BLaER1 treated with 17β-estradiol and CSF1 and Interleukin-3, amounts not matched to agents 10 nM and 100 nM (cell line): ENCODE measurements at regions not wholly inside any gene's neighbourhood (a gene's known extent, or its start where the extent isn't known, plus 50 kb on each side); places are given as distances from the start of the nearest gene placed in this dataset.

ENCODE experiments used
- H3K27ac ChIP-seq, 11 experiments: shearing (Covaris generic); formaldehyde crosslinking; 2 replicates each; pipeline ENCODE4 v1.8.1; 2022
- H3K27me3 ChIP-seq, 11 experiments: shearing (Covaris generic); formaldehyde crosslinking; 2 replicates each; pipeline ENCODE4 v1.8.1; 2022
- H3K36me3 ChIP-seq, 11 experiments: shearing (Covaris generic); formaldehyde crosslinking; 2 replicates each; pipeline ENCODE4 v1.8.1; 2022
- H3K4me1 ChIP-seq, 10 experiments: shearing (Covaris generic); formaldehyde crosslinking; 2 replicates each; pipeline ENCODE4 v1.8.1; 2022
- H3K4me2 ChIP-seq, 11 experiments: shearing (Covaris generic); formaldehyde crosslinking; 2 replicates each; pipeline ENCODE4 v1.8.1; 2022
- H3K4me3 ChIP-seq, 10 experiments: shearing (Covaris generic); formaldehyde crosslinking; 2 replicates each; pipeline ENCODE4 v1.8.1; 2022
- H3K9ac ChIP-seq, 11 experiments: shearing (Covaris generic); formaldehyde crosslinking; 2 replicates each; pipeline ENCODE4 v1.8.1; 2022
- H3K9me3 ChIP-seq, 11 experiments: shearing (Covaris generic); formaldehyde crosslinking; replicated peaks in 1 of 11; 2 replicates each; pipeline ENCODE4 v1.8.1; 2022
- H4K20me1 ChIP-seq, 11 experiments: shearing (Covaris generic); formaldehyde crosslinking; 2 replicates each; pipeline ENCODE4 v1.8.1; 2022
- Cebpa-rat ChIP-seq, 11 experiments: shearing (Covaris generic); IDR thresholded peaks; 2 replicates each; pipeline ENCODE4 v1.8.1; 2022

DNA sequence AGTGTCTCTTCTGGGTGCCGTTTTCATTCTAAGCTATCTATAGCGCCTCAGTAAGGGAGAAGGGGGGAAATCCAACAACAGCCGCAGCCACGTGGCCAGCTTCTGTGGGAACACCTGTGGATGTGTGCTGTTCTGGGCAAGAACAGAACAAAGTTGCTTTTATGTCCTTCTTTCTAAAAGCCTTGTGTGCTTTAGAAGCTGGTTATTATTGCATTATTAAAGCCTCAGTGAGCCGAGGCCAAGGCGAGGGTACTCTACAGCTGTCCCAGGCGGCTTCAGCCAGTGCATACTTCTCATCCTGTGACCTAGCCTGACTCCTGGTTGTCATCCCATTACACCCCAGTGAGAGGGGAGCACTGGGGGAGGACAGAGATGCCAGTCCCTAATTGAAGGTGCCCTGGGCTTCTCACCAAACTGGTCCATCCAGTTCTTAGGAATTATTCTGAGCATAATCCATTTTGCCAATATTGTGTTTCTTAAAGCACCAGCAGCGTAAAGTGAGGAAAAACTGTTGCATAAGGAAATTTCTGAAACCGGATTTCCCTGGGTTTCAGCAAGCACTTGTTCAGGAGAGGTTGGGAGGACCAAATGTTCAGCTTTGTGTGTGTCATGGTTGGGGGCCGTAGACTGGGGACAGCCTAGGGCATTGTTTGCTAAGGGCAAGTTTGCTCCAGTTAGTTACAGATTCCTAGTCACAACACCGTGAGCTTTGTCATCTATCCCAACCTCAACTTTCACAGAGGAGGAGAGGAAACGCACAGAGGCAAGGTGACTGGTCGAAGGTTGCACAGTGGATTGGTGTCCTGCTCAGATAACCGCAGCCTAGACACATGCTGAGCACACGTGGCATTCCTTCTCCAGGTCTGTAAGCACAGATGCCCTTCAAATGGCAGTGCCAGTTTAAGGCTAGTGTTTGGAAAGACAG, 61.0 kb upstream of the ATP1A1 start:
- H3K9me3 ChIP-seq: no peaks in the 10 kb centered on the region
- H3K27me3 ChIP-seq: no peaks in the 10 kb centered on the region
- no peak overlapping the region for H3K4me2 ChIP-seq
- no peaks in the 10 kb centered on the region for H3K36me3 ChIP-seq
- TF ChIP-seq Cebpa-rat (IDR thresholded peaks at IDR 0.05): no peak
- H3K9ac ChIP-seq: no peak overlapping the region
- H4K20me1 ChIP-seq: no peaks in the 10 kb centered on the region
- H3K4me1 ChIP-seq: peaks cover 0 to 12% (median 9%) of the 10 kb centered on the region in 10 experiments; a peak in 10 of 20 replicates
- no peak overlapping the region for H3K4me3 ChIP-seq
- H3K27ac ChIP-seq: no peak overlapping the region

DNA sequence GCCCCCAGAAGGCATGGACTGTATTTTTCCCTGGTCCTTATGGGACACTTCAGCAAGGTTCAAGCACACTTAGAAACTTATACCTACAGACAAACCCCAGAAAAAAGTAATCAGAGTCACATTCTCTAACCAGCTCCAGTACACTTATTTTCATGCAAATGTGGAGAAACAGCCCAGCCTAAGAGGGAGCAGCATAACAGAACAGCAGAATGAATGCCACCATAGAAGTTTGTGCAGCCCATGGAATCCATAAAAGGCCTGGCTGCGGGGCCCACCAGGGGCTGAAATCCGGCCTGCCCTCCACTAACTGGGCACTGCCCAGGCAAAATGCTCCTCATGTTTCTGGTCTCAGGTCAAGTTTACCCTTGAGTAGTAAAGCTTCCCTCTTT, 60.4 kb upstream of the ATP1A1 start:
- no peak overlapping the region for H3K4me2 ChIP-seq
- no peak overlapping the region for H3K27ac ChIP-seq

DNA sequence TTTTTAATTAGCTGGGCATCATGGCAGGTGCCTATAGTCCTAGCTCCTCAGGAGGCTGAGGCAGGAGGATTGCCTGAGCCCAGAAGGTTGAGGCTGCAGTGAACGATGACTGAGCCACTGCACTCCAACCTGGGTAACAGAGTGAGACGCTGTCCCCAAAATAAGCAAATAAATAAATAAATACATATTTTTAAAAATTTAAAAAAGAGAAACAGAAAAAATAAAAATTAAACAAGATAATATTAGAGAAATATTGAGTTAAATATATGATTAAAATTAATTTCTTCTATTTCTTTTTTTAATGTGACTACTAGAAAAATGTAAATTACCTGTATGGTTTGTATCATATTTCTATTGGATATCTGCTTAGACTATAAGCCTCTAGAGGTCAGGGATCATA, 59.3 kb upstream of the ATP1A1 start:
- Histone ChIP-seq H3K9ac (no peak overlapping the region), H3K4me3 (no peak overlapping the region), H3K4me2 (no peak overlapping the region), H3K27me3 (no peaks in the 10 kb centered on the region), H4K20me1 (no peaks in the 10 kb centered on the region), H3K4me1 (peaks cover 0 to 12% (median 9%) of the 10 kb centered on the region in 10 experiments; a peak in 10 of 20 replicates), H3K27ac (no peak overlapping the region), H3K9me3 (no peaks in the 10 kb centered on the region), H3K36me3 (no peaks in the 10 kb centered on the region)
- TF ChIP-seq Cebpa-rat (IDR thresholded peaks at IDR 0.05): no peak

More for the DNA sequence above, 60.4 kb upstream of the ATP1A1 start:
- Histone ChIP-seq H3K4me1 (peaks cover 0 to 12% (median 9%) of the 10 kb centered on the region in 10 experiments; a peak in 10 of 20 replicates), H4K20me1 (no peaks in the 10 kb centered on the region), H3K4me3 (no peak overlapping the region), H3K9ac (no peak overlapping the region), H3K9me3 (no peaks in the 10 kb centered on the region), H3K27me3 (no peaks in the 10 kb centered on the region), H3K36me3 (no peaks in the 10 kb centered on the region)
- no peak for TF ChIP-seq Cebpa-rat (IDR thresholded peaks at IDR 0.05)

DNA sequence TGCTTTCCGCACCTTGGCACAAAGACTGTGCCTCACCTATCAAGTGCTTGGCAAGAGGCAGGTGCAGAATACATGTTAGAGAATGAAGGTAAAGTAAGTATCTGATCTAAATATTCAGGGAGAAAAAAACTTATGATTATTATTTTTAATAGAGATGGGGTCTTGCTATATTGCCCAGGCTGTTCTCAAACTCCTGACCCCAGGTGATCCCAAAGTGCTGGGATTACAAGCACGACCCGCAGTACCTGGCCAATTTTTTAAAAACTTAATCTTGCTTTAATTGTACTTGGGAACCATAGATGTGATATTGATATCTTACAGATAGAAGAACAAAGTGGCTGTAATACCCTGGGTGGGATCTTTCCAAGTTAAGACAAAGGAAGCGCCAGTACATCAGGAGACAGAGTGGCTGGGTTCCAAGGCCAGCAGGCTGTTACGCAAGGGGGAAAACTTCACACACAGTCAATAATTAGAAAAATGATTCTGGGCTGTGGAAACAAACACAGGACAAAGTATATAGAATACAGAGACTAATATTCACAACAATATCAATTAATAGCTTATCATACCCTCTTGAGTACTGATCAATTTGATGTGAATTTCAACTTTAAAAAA, 58.6 kb upstream of the ATP1A1 start:
- Histone ChIP-seq H3K4me2 (no peak overlapping the region), H3K9me3 (no peaks in the 10 kb centered on the region), H3K36me3 (no peaks in the 10 kb centered on the region), H3K4me3 (no peak overlapping the region), H3K4me1 (peaks cover 0 to 12% (median 9%) of the 10 kb centered on the region in 10 experiments; a peak in 10 of 20 replicates), H3K27me3 (no peaks in the 10 kb centered on the region), H3K27ac (no peak overlapping the region), H4K20me1 (no peaks in the 10 kb centered on the region), H3K9ac (no peak overlapping the region)
- no peak for TF ChIP-seq Cebpa-rat (IDR thresholded peaks at IDR 0.05)

DNA sequence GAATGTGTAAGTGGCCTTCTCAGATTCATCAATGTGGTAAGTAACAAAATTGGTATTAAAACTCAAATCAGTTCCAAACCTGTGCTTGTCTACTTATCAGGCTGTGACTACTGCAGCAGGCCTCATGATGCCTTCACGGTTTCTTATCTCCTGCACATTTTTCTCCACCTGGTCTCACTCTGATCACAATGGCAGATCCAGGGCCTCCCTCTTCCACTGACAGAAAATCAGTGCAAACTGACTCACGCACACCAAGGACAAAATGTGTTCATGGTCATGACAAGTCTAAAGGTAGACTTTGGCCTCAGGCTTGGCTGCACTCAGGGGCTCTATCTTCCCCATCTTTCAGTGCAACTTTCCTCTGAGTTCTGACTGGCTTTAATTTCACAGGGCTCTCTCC, 56.7 kb upstream of the ATP1A1 start:
- H3K27ac ChIP-seq: no peak overlapping the region
- TF ChIP-seq Cebpa-rat (IDR thresholded peaks at IDR 0.05): no peak
- no peak overlapping the region for H3K4me3 ChIP-seq
- H3K9me3 ChIP-seq: no peaks in the 10 kb centered on the region
- H3K9ac ChIP-seq: no peak overlapping the region
- no peak overlapping the region for H3K4me2 ChIP-seq
- H3K4me1 ChIP-seq: no peaks in the 10 kb centered on the region
- no peaks in the 10 kb centered on the region for H4K20me1 ChIP-seq
- H3K27me3 ChIP-seq: no peaks in the 10 kb centered on the region
- H3K36me3 ChIP-seq: no peaks in the 10 kb centered on the region

DNA sequence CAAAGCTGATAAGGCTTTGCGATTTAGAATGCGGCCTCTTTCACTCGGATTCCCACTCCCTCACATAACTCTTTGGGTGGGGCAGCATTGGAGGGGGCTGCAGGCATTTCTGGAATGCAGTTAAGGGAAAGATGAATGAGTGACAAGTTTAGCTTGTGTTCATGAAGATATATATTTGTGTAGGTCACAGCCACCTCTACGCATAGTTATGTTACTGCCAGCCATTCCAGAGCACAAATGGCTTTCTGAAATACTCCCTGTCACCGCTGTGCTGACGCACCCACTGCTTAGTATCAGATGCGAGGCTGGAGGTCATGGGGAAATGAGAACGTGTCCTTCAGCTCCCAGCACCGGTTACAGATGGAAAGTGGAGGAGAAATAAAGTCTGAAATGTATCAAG, 54.1 kb upstream of the ATP1A1 start:
- Histone ChIP-seq H3K27ac (no peak overlapping the region), H3K4me2 (no peak overlapping the region), H3K4me1 (no peaks in the 10 kb centered on the region), H3K36me3 (no peaks in the 10 kb centered on the region), H3K27me3 (no peaks in the 10 kb centered on the region), H3K9ac (no peak overlapping the region), H3K4me3 (no peak overlapping the region), H4K20me1 (no peaks in the 10 kb centered on the region), H3K9me3 (no peaks in the 10 kb centered on the region)
- no peak for TF ChIP-seq Cebpa-rat (IDR thresholded peaks at IDR 0.05)

DNA sequence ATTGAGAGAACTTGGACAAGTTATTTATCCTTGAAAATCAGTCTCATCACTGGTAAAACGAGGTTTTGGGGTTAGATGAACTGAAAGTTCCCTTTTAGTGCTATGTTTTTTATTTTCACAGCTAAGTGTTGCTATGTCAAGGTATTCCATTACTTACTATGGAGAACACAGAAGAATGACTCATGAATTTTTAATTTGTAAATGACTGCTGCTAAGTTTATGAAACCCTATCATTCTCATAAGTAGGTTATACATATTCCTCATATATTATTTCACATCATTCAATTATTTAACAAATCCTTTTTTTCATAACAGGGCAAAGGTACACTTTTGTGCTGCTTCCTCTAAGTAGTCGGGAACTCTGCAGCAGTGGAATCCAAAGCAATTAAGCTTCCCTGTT, 52.2 kb upstream of the ATP1A1 start:
- Histone ChIP-seq H3K36me3 (no peaks in the 10 kb centered on the region), H3K27ac (no peak overlapping the region), H3K9ac (no peak overlapping the region), H3K9me3 (no peaks in the 10 kb centered on the region), H3K4me2 (no peak overlapping the region), H3K27me3 (no peaks in the 10 kb centered on the region), H3K4me1 (peaks cover 0 to 4% (median 2%) of the 10 kb centered on the region in 10 experiments; a peak in 6 of 20 replicates), H4K20me1 (no peaks in the 10 kb centered on the region), H3K4me3 (no peak overlapping the region)
- no peak for TF ChIP-seq Cebpa-rat (IDR thresholded peaks at IDR 0.05)

DNA sequence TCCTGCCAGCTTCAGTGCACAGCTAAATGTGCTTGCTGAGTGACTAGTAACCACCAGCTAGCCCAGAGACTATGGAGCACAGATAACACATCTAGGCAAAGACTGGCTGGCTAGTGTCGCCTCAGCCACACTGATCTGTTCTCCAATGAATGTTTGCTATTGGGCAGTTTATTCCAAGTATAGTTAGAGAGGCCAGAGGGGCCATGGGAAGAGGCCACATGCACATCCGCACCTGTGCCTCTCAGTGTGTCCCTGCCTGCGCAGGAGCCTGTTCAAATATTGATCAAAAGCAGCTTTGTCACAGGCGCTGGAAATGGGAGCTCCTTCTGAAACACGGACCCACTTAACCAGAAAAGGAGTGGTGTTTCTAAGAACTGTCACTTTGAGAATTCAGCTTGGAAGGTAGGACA, 51.3 kb upstream of the ATP1A1 start:
- H3K9me3 ChIP-seq: no peaks in the 10 kb centered on the region
- H3K27me3 ChIP-seq: no peaks in the 10 kb centered on the region
- no peaks in the 10 kb centered on the region for H4K20me1 ChIP-seq
- H3K4me3 ChIP-seq: no peak overlapping the region
- no peak for TF ChIP-seq Cebpa-rat (IDR thresholded peaks at IDR 0.05)
- no peaks in the 10 kb centered on the region for H3K36me3 ChIP-seq
- no peak overlapping the region for H3K27ac ChIP-seq
- H3K9ac ChIP-seq: no peak overlapping the region
- no peak overlapping the region for H3K4me2 ChIP-seq
- H3K4me1 ChIP-seq: peaks cover 0 to 9% (median 6%) of the 10 kb centered on the region in 10 experiments; a peak in 6 of 20 replicates

DNA sequence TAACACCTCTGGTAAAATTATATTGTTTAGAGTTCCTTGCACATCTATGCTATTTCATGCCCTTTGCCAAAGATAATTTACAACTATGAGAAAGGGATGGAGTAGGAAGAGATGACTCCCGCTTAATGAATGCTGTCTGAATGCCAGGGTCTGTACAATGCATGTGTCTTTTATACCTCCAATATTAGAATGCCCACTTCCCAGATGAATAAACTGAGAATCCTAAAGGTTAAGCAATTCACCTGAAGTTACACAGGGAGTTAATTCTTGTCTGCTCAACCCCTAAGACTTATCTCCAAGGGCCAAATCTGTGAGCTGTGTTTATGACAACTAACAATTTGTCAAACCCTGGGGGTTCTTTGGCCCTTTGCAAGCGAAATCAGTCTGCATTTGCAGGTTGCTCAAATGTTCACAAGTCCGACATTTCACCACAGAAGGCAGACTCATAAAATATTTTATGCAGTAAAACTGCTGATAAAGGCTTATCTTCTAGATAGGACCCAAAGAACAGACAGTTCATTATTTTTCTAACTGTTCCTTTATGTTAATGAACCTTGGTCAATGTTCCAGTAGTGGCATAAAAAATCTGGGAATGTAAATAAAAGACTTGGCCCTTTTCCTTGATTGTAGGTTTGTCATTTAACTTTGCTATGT, 50.2 kb upstream of the ATP1A1 start:
- Histone ChIP-seq H3K4me2 (no peak overlapping the region), H3K4me1 (peaks cover 0 to 9% (median 6%) of the 10 kb centered on the region in 10 experiments; a peak in 6 of 20 replicates), H3K27ac (no peak overlapping the region), H3K27me3 (no peaks in the 10 kb centered on the region), H4K20me1 (no peaks in the 10 kb centered on the region), H3K4me3 (no peak overlapping the region), H3K36me3 (no peaks in the 10 kb centered on the region), H3K9me3 (no peaks in the 10 kb centered on the region), H3K9ac (no peak overlapping the region)
- no peak for TF ChIP-seq Cebpa-rat (IDR thresholded peaks at IDR 0.05)
